Adipocyte (in vitro differentiated cells): ENCODE measurements at regions not wholly inside any gene's neighbourhood (a gene's known extent, or its start where the extent isn't known, plus 50 kb on each side); places are given as distances from the start of the nearest gene placed in this dataset.
A peak's percentile ranks its signal among the peaks of the same experiment; 100 is the strongest.

Experiments
- DNase-seq: peaks from one replicate; pipeline ENCODE4 v3.0.0-alpha.2; 2015; ENCODE audit warnings: low read depth
- H3K27me3 ChIP-seq: replicated peaks from 2 replicates; pipeline ENCODE4 v1.7.0; 2013; ENCODE audit warnings: mild to moderate bottlenecking, low read length, moderate library complexity; ENCODE audit not compliant: control insufficient read depth, insufficient read depth
- H3K36me3 ChIP-seq: 2 replicates; pipeline ENCODE4 v1.7.0; 2013; ENCODE audit warnings: low read length, mild to moderate bottlenecking, moderate library complexity; ENCODE audit not compliant: control insufficient read depth, insufficient read depth, severe bottlenecking
- H3K4me1 ChIP-seq: 2 replicates; pipeline ENCODE4 v1.7.0; 2013; ENCODE audit warnings: mild to moderate bottlenecking, low read length, moderate library complexity; ENCODE audit not compliant: control insufficient read depth, insufficient read depth
- H3K4me3 ChIP-seq: 2 replicates; pipeline ENCODE4 v1.7.0; 2013; ENCODE audit warnings: mild to moderate bottlenecking, low read length, moderate library complexity
- H3K9ac ChIP-seq: 2 replicates; pipeline ENCODE4 v1.7.0; 2013; ENCODE audit warnings: mild to moderate bottlenecking, low read length, moderate library complexity
- H3K9me3 ChIP-seq: 2 replicates; pipeline ENCODE4 v1.7.0; 2013; ENCODE audit warnings: mild to moderate bottlenecking, low read length, moderate library complexity; ENCODE audit not compliant: control insufficient read depth

- H3K4me1 ChIP-seq = peaks cover 9% of the 10 kb centered on the region
- no peak for DNase-seq
- no peak overlapping the region for H3K9ac ChIP-seq
- H3K4me3 ChIP-seq = no peak overlapping the region
- no peaks in the 10 kb centered on the region for H3K9me3 ChIP-seq
- no peaks in the 10 kb centered on the region for H3K27me3 ChIP-seq
- H3K36me3 ChIP-seq = no peaks in the 10 kb centered on the region
These were observed 305.1 kb downstream of the MAP2K6 start for GRCh38 chr17:69719474-69720048.

- Histone ChIP-seq H3K27me3 (no peaks in the 10 kb centered on the region), H3K9ac (no peak overlapping the region), H3K36me3 (no peaks in the 10 kb centered on the region), H3K4me1 (peaks cover 12% of the 10 kb centered on the region), H3K4me3 (no peak overlapping the region), H3K9me3 (no peaks in the 10 kb centered on the region)
- no peak for DNase-seq
These were observed 308.0 kb downstream of the MAP2K6 start for GRCh38 chr17:69722518-69722917.

DNA sequence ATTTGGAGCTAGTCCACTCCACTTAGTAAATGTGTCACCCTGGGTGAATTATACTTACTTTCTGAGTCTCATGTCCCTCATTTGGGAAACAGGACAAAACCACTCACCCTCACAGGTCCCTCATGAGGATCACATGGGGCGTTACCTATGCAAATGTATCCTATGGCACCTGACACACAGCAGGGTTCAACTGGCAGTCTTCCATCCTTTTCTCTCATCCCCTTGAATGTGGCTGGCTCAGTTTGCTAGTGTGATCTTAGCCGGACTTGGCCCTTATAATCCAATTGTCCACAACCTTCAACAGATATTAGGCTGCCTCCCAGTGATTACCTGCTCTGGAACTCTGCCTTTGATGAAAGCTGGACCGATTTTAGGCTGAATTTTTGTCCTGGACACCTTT is 308.8 kb downstream of the MAP2K6 start:
- Histone ChIP-seq H3K36me3 (no peaks in the 10 kb centered on the region), H3K27me3 (no peaks in the 10 kb centered on the region), H3K9ac (no peak overlapping the region), H3K4me1 (peaks cover 12% of the 10 kb centered on the region), H3K9me3 (no peaks in the 10 kb centered on the region), H3K4me3 (no peak overlapping the region)
- no peak for DNase-seq

DNA sequence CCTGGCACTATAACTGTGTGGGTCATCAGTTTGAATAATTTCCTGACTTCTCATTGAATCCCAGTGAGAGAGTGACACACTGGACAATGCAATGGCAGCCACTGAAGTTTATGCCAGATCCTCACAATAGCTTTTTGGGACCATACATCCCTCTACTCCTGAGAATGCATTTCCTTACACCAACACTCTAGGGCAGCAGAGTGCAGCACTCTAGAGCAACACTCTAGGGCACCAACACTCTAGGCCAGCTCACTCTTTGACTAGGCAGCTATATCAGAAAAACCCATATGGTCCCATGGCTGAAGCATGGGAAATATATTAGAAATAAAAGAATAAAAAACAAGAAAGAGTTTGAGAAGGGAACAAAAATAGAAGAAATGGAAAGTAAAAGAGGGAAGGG is 309.2 kb downstream of the MAP2K6 start:
- no peaks in the 10 kb centered on the region for H3K9me3 ChIP-seq
- H3K9ac ChIP-seq = no peak overlapping the region
- no peak for DNase-seq
- H3K36me3 ChIP-seq = no peaks in the 10 kb centered on the region
- no peaks in the 10 kb centered on the region for H3K27me3 ChIP-seq
- H3K4me1 ChIP-seq = peaks cover 12% of the 10 kb centered on the region
- H3K4me3 ChIP-seq = no peak overlapping the region

DNA sequence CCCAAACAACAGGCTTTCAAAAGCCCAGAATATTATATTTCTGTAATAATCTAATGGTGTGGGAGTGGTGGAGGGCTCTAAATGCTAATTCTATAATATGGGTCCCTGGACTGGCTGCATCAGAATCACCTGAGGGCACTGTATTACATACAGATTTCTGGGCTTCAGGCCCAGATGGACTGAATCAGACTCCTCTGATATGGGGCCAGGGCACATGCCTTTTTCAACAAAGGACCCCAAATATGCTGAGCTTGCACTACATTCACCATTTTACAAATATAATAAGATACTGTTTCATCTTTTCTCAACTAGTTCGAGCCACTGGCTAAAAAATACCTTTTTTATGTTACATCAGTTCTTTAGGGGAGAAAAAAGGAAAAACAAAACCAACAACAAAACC is 309.7 kb downstream of the MAP2K6 start:
- peaks cover 12% of the 10 kb centered on the region for H3K4me1 ChIP-seq
- no peak for DNase-seq
- no peaks in the 10 kb centered on the region for H3K27me3 ChIP-seq
- no peaks in the 10 kb centered on the region for H3K9me3 ChIP-seq
- H3K9ac ChIP-seq = no peak overlapping the region
- no peak overlapping the region for H3K4me3 ChIP-seq
- no peaks in the 10 kb centered on the region for H3K36me3 ChIP-seq

- DNase-seq = no peak
- no peak overlapping the region for H3K4me3 ChIP-seq
- no peaks in the 10 kb centered on the region for H3K36me3 ChIP-seq
- H3K9me3 ChIP-seq = no peaks in the 10 kb centered on the region
- H3K4me1 ChIP-seq = peaks cover 15% of the 10 kb centered on the region
- no peak overlapping the region for H3K9ac ChIP-seq
- no peaks in the 10 kb centered on the region for H3K27me3 ChIP-seq
These were observed 310.6 kb downstream of the MAP2K6 start for GRCh38 chr17:69725146-69725545.

GRCh38 chr17:69728816-69729215 is 314.3 kb downstream of the MAP2K6 start:
- Histone ChIP-seq H3K4me1 (peaks cover 27% of the 10 kb centered on the region), H3K27me3 (no peaks in the 10 kb centered on the region), H3K9me3 (no peaks in the 10 kb centered on the region), H3K9ac (no peak overlapping the region), H3K36me3 (no peaks in the 10 kb centered on the region), H3K4me3 (no peak overlapping the region)
- DNase-seq = no peak

DNA sequence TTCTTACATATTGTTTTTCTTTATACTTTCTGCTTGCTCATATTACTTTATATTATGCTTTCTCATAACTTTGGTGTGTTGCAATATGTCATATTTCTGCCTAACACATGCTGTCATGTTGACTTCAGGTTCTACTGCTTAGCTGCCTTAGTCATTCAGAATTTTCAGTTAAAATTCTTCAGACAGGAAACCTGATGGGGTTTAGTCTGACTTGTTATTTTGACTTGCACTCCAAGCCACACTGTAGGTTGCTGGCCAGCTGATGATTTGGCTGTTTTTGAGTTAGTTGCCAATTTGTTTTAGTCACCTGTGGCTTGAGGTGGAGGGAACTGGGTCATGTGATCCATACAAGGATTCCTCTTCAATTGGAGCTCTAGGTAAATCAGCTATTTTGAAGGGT is 315.4 kb downstream of the MAP2K6 start:
- Histone ChIP-seq H3K4me3 (no peak overlapping the region), H3K4me1 (peaks cover 34% of the 10 kb centered on the region), H3K9ac (no peak overlapping the region), H3K36me3 (no peaks in the 10 kb centered on the region), H3K27me3 (no peaks in the 10 kb centered on the region), H3K9me3 (no peaks in the 10 kb centered on the region)
- DNase-seq = peak; percentile 62

DNA sequence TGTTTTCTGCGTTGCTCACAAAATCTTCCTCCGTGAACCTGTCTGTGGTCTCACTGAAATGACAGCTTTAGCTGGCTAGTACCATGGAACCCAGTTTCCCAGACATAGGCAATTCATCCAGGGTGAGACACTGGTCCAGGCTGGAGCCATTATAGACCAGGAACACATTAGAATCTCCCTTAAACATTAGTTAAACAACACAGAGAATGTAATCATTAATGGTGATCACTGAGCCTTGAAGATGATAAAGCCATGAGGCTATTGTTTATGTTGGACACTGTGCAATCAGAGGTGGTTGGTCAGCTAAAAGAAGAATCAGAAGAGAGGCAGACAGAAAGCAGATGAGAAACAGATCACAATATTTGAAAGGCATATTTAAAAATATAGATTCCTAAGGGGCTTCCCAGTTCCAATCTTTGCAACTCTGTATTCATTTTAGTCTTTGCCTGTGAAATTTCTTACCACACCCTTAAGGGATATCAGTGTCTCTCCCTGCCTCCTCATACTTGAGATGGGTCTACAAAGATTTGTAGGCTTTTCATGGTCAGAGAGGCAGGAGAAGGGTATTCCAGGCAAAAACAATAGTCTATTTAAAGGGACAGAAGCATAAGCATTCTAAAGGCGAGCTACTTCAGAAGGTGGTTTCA is 317.9 kb downstream of the MAP2K6 start:
- H3K27me3 ChIP-seq = no peaks in the 10 kb centered on the region
- no peaks in the 10 kb centered on the region for H3K9me3 ChIP-seq
- no peak overlapping the region for H3K9ac ChIP-seq
- no peak overlapping the region for H3K4me3 ChIP-seq
- H3K36me3 ChIP-seq = no peaks in the 10 kb centered on the region
- no peak for DNase-seq
- peaks cover 32% of the 10 kb centered on the region for H3K4me1 ChIP-seq

GRCh38 chr17:69733171-69734012 is 318.9 kb downstream of the MAP2K6 start:
- Histone ChIP-seq H3K4me3 (peak overlapping the region; percentile 39), H3K36me3 (no peaks in the 10 kb centered on the region), H3K9ac (no peak overlapping the region), H3K9me3 (no peaks in the 10 kb centered on the region), H3K4me1 (peaks cover 32% of the 10 kb centered on the region), H3K27me3 (no peaks in the 10 kb centered on the region)
- peak; percentile 82 for DNase-seq

DNA sequence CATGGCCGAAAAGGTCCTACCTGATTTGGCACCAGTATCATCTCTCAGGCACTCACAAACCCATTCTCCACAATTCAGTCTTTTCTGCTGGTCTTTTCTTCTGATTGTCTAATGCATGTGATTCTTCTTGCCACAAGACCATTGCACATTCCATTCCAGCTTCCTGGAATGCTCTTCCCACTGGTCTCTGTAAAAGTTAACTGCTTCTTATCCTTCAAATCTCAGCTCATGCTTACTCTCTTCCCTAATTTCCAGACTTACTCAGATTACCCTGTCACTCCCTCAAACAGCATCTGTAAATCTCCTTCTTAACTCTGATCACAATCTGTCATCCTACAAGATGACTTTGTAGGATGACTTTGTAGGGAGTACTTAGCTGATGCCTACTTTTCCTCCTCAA is 320.2 kb downstream of the MAP2K6 start:
- DNase-seq = no peak
- Histone ChIP-seq H3K36me3 (no peaks in the 10 kb centered on the region), H3K4me1 (peaks cover 32% of the 10 kb centered on the region)

More for the DNA sequence above, 320.2 kb downstream of the MAP2K6 start:
- H3K27me3 ChIP-seq = no peaks in the 10 kb centered on the region
- no peak overlapping the region for H3K9ac ChIP-seq
- H3K9me3 ChIP-seq = no peaks in the 10 kb centered on the region
- H3K4me3 ChIP-seq = peak overlapping the region; percentile 3
